CD4-positive, alpha-beta T cell (primary cell): ENCODE measurements at regions not wholly inside any gene's neighbourhood (a gene's known extent, or its start where the extent isn't known, plus 50 kb on each side); places are given as distances from the start of the nearest gene placed in this dataset.
A peak's percentile ranks its signal among the peaks of the same experiment; 100 is the strongest.

Experiments
- ATAC-seq: fragments of 200-7000 bp; cut with Tn5 transposase; one replicate; pipeline ENCODE4 v1.10.0; 2022; ENCODE audit warnings: mild to moderate bottlenecking; ENCODE audit not compliant: poor library complexity
- CTCF ChIA-PET: fragments of 350-600 bp; sonication (Branson Sonifier 250); formaldehyde crosslinking; loops from one replicate; lab custom pipeline; 2021; ENCODE audit warnings: antibody characterized with exemption, inconsistent platforms; lab: Charles Lee
- POLR2A ChIA-PET: fragments of 350-600 bp; sonication (Branson Sonifier 250); formaldehyde crosslinking; loops from one replicate; lab custom pipeline; 2021; ENCODE audit warnings: antibody characterized with exemption, inconsistent platforms; lab: Charles Lee
- DNase-seq, 14 experiments: peaks; one replicate each; pipeline ENCODE4 v3.0.0-alpha.2; 2013 to 2020; ENCODE audit warnings: mixed read lengths in 2 of 14
- H3K27ac ChIP-seq, 2 donors: one replicate each; pipeline versions ENCODE4 v1.5.1 to v1.7.0; 2013; ENCODE audit warnings: low read length in 2 of 2, low read depth in 1 of 2, mild to moderate bottlenecking in 1 of 2
- H3K27me3 ChIP-seq, 2 experiments: 1 replicate in 1 of 2; 2 replicates in 1 of 2; pipeline versions ENCODE4 v1.6.1 to v1.7.0; 2013; ENCODE audit warnings: low read length in 2 of 2, control low read depth in 1 of 2, mild to moderate bottlenecking in 1 of 2, moderate library complexity in 1 of 2; ENCODE audit not compliant: insufficient read depth in 2 of 2, control insufficient read depth in 1 of 2
- H3K36me3 ChIP-seq: one replicate; pipeline ENCODE4 v1.6.1; 2013; ENCODE audit warnings: low read length, control low read depth; ENCODE audit not compliant: insufficient read depth
- H3K4me1 ChIP-seq: one replicate; pipeline ENCODE4 v1.6.1; 2013; ENCODE audit warnings: low read length, control low read depth; ENCODE audit not compliant: insufficient read depth
- H3K4me3 ChIP-seq: one replicate; pipeline ENCODE4 v1.5.1; 2013; ENCODE audit warnings: mild to moderate bottlenecking, low read length, moderate library complexity
- H3K9me3 ChIP-seq, 2 experiments: 1 replicate in 1 of 2; 2 replicates in 1 of 2; pipeline versions ENCODE4 v1.6.1 to v1.7.0; 2013; ENCODE audit warnings: low read length in 2 of 2, mild to moderate bottlenecking in 2 of 2, control low read depth in 1 of 2, moderate library complexity in 1 of 2; ENCODE audit not compliant: control insufficient read depth in 1 of 2, insufficient read depth in 1 of 2
- H3K27ac Mint-ChIP-seq: one replicate; pipeline ENCODE4 v1.8.0; 2020; ENCODE audit warnings: mixed read lengths
- H3K27me3 Mint-ChIP-seq: one replicate; pipeline ENCODE4 v1.8.0; 2021; ENCODE audit warnings: mixed read lengths
- H3K36me3 Mint-ChIP-seq: one replicate; pipeline ENCODE4 v1.8.0; 2021; ENCODE audit warnings: low read depth, mixed read lengths
- H3K4me1 Mint-ChIP-seq: one replicate; pipeline ENCODE4 v1.8.0; 2021; ENCODE audit warnings: low read depth, mixed read lengths
- H3K4me3 Mint-ChIP-seq: one replicate; pipeline ENCODE4 v1.8.0; 2020; ENCODE audit warnings: mild to moderate bottlenecking, mixed read lengths
- H3K9me3 Mint-ChIP-seq: one replicate; pipeline ENCODE4 v1.8.0; 2020; ENCODE audit warnings: mixed read lengths
- CTCF ChIP-seq: fragments of 200-600 bp; IDR thresholded peaks from one replicate; pipeline ENCODE4 v1.8.0; 2022; ENCODE audit warnings: antibody characterized with exemption, mild to moderate bottlenecking
- intact Hi-C, 2 experiments: fragments of 100-400 bp; cut with DNase I in 1 of 2; cut with micrococcal nuclease in 1 of 2; formaldehyde crosslinking; loops; one replicate each; pipeline versions ENCODE4 v1.15.1 to v1.9.0; 2023 to 2025; cut with DNase I, micrococcal nuclease

GRCh38 chr4:184536881-184537248 is 62.5 kb upstream of the IRF2 start:
- no peak for TF ChIP-seq CTCF
- Mint-ChIP-seq H3K4me1 (peaks cover 50% of the 10 kb centered on the region), H3K9me3 (no peaks in the 10 kb centered on the region), H3K36me3 (peaks cover 15% of the 10 kb centered on the region), H3K4me3 (peak overlapping the region; percentile 96), H3K27me3 (no peaks in the 10 kb centered on the region), H3K27ac (peak overlapping the region; percentile 99)
- peaks cover 34% of the 10 kb centered on the region for H3K4me1 ChIP-seq
- H3K27ac ChIP-seq, result peak overlapping the region; percentile 87 to 96
- H3K4me3 ChIP-seq, result peak overlapping the region; percentile 82
- CTCF ChIA-PET, result interaction anchor here (1.7 to 4.0 kb wide), 2 partner anchors 62 to 273 kb away, joined by 7 to 24 read pairs; partner anchors contain the start of gene IRF2
- H3K36me3 ChIP-seq, result no peaks in the 10 kb centered on the region
- H3K27me3 ChIP-seq, result no peaks in the 10 kb centered on the region
- no peaks in the 10 kb centered on the region for H3K9me3 ChIP-seq
- peak; percentile 21 for ATAC-seq
- POLR2A ChIA-PET, result interaction anchor here (0.8 to 7.0 kb wide), 23 partner anchors 18 to 1654 kb away, joined by 3 to 233 read pairs (median 5); partner anchors contain the start of genes CASP3, CENPU, CYP4V2 and IRF2
- peak in 1 of 14 experiments; percentile 13 for DNase-seq
- intact Hi-C loops, result loop anchor here (1.0 to 10.0 kb wide), 11 partner anchors 62 to 1655 kb away; partner anchors contain the start of genes IRF2 (in 2 of the 2), ACSL1 (in 1 of the 2), CASP3 (in 1 of the 2) and CENPU (in 1 of the 2)

GRCh38 chr4:184536065-184536880 is 61.9 kb upstream of the IRF2 start:
- Histone ChIP-seq H3K36me3 (no peaks in the 10 kb centered on the region), H3K27ac (peak overlapping the region; percentile 87 to 96), H3K4me1 (peaks cover 34% of the 10 kb centered on the region), H3K27me3 (no peaks in the 10 kb centered on the region), H3K9me3 (no peaks in the 10 kb centered on the region), H3K4me3 (peak overlapping the region; percentile 82)
- ATAC-seq (no peak), DNase-seq (no peak)
- H3K27me3 Mint-ChIP-seq, result no peaks in the 10 kb centered on the region
- peak overlapping the region; percentile 99 for H3K27ac Mint-ChIP-seq
- ChIA-PET POLR2A (interaction anchor here (0.9 to 7.0 kb wide), 20 partner anchors 13 to 272 kb away, joined by 3 to 233 read pairs (median 6); partner anchors contain the start of genes CASP3, CENPU, IRF2 and PRIMPOL), CTCF (interaction anchor here (1.5 to 4.0 kb wide), 3 partner anchors 61 to 272 kb away, joined by 4 to 24 read pairs (median 7); partner anchors contain the start of gene IRF2)
- H3K4me1 Mint-ChIP-seq, result peaks cover 55% of the 10 kb centered on the region
- H3K36me3 Mint-ChIP-seq, result peaks cover 15% of the 10 kb centered on the region
- H3K4me3 Mint-ChIP-seq, result peak overlapping the region; percentile 96
- no peak for TF ChIP-seq CTCF
- H3K9me3 Mint-ChIP-seq, result no peaks in the 10 kb centered on the region
- intact Hi-C loops, result loop anchor here (2.0 to 10.0 kb wide), 10 partner anchors 61 to 1656 kb away; partner anchors contain the start of genes ACSL1 (in 1 of the 2), CASP3 (in 1 of the 2), CENPU (in 1 of the 2) and CFAP97 (in 1 of the 2)
